H1 (cell line): ENCODE measurements at regions not wholly inside any gene's neighbourhood (a gene's known extent, or its start where the extent isn't known, plus 50 kb on each side); places are given as distances from the start of the nearest gene placed in this dataset.

ENCODE experiments used
- CTCF ChIA-PET: fragments of 300-600 bp; sonication (Branson Sonifier 250); formaldehyde crosslinking; loops from one replicate; lab custom pipeline; 2021; ENCODE audit not compliant: partially characterized antibody; lab: Charles Lee
- POLR2A ChIA-PET: fragments of 300-600 bp; sonication (Branson Sonifier 250); formaldehyde crosslinking; loops from one replicate; lab custom pipeline; 2021; ENCODE audit warnings: inconsistent platforms; ENCODE audit not compliant: partially characterized antibody; lab: Charles Lee
- DNase-seq, 2 experiments: peaks; one replicate each; pipeline versions ENCODE4 v3.0.0 to v3.0.0-alpha.2; 2010 to 2022; ENCODE audit warnings: low spot score in 2 of 2, low read depth in 1 of 2, mixed read lengths in 1 of 2
- FAIRE-seq: peaks from 2 replicates; lab custom pipeline; 2011; peaks lifted over from hg19 to GRCh38; lab: Jason Lieb, UNC
- H2AFZ ChIP-seq: 2 replicates; pipeline ENCODE4 v1.8.1; 2012; ENCODE audit warnings: low read length, inconsistent platforms
- H2AK5ac ChIP-seq: 2 replicates; pipeline ENCODE4 v1.6.1; 2013; ENCODE audit warnings: low read depth, low read length
- H2BK120ac ChIP-seq: replicated peaks from 2 replicates; pipeline ENCODE3; 2013; ENCODE audit warnings: low read depth, low read length, inconsistent platforms
- H2BK12ac ChIP-seq: 2 replicates; pipeline ENCODE4 v1.6.1; 2013; ENCODE audit warnings: low read depth, low read length
- H2BK15ac ChIP-seq: 2 replicates; pipeline ENCODE4 v1.6.1; 2013; ENCODE audit warnings: low read length
- H2BK20ac ChIP-seq: 2 replicates; pipeline ENCODE4 v1.6.1; 2013; ENCODE audit warnings: low read length
- H2BK5ac ChIP-seq: 2 replicates; pipeline ENCODE4 v1.6.1; 2013; ENCODE audit warnings: low read depth, low read length
- H3K14ac ChIP-seq: 2 replicates; pipeline ENCODE4 v1.6.1; 2013; ENCODE audit warnings: inconsistent platforms; ENCODE audit not compliant: insufficient read length
- H3K18ac ChIP-seq: 2 replicates; pipeline ENCODE4 v1.6.1; 2013; ENCODE audit warnings: low read length; ENCODE audit errors: extremely low read depth
- H3K23ac ChIP-seq: 2 replicates; pipeline ENCODE4 v1.6.1; 2013; ENCODE audit warnings: inconsistent platforms; ENCODE audit not compliant: insufficient read length
- H3K23me2 ChIP-seq: 2 replicates; pipeline ENCODE4 v1.6.1; 2013; ENCODE audit warnings: low read depth, low read length
- H3K27ac ChIP-seq: 2 replicates; pipeline ENCODE4 v1.6.1; 2011; ENCODE audit warnings: low read depth, low read length, inconsistent platforms
- H3K27me3 ChIP-seq, 4 experiments: replicated peaks in 1 of 4; 1 replicate in 1 of 4; 2 replicates in 3 of 4; pipeline versions ENCODE4 v1.6.1 to v1.8.1; 2011 to 2013; ENCODE audit warnings: low read length in 3 of 4, mild to moderate bottlenecking in 3 of 4, inconsistent platforms in 2 of 4, mixed read lengths in 2 of 4, moderate library complexity in 1 of 4; ENCODE audit not compliant: control insufficient read depth in 3 of 4, insufficient read depth in 3 of 4; ENCODE audit errors: extremely low read depth in 1 of 4
- H3K36me3 ChIP-seq, 4 experiments: 2 replicates each; pipeline versions ENCODE4 v1.6.1 to v1.8.1; 2011 to 2013; ENCODE audit warnings: mild to moderate bottlenecking in 4 of 4, low read length in 3 of 4, moderate library complexity in 2 of 4, control low read depth in 1 of 4, inconsistent platforms in 1 of 4; ENCODE audit not compliant: insufficient read depth in 4 of 4, control insufficient read depth in 2 of 4
- H3K4ac ChIP-seq: replicated peaks from 2 replicates; pipeline ENCODE3; 2013; ENCODE audit warnings: low read length, low read depth, mixed read lengths, inconsistent platforms; ENCODE audit not compliant: insufficient read length
- H3K4me1 ChIP-seq, 4 experiments: replicated peaks in 1 of 4; 1 replicate in 1 of 4; 2 replicates in 3 of 4; pipeline versions ENCODE4 v1.6.1 to v1.8.1; 2011 to 2013; ENCODE audit warnings: low read length in 3 of 4, inconsistent platforms in 2 of 4, mixed read lengths in 1 of 4; ENCODE audit not compliant: insufficient read depth in 4 of 4, control insufficient read depth in 3 of 4
- H3K4me2 ChIP-seq, 2 experiments: 2 replicates each; pipeline versions ENCODE4 v1.6.1 to v1.8.1; 2011 to 2013; ENCODE audit warnings: low read depth in 2 of 2, low read length in 2 of 2, control low read depth in 1 of 2, inconsistent platforms in 1 of 2, mild to moderate bottlenecking in 1 of 2; ENCODE audit not compliant: insufficient read depth in 1 of 2
- H3K4me3 ChIP-seq, 4 experiments: fragments of 200-600, 300-600 bp in 1 of 4; sonication (generic), shearing (Covaris generic), sonication (Bioruptor Twin) in 1 of 4; 2 replicates each; pipeline versions ENCODE4 v1.5.1 to v1.8.1; 2011 to 2016; ENCODE audit warnings: low read length in 4 of 4, low read depth in 3 of 4, control low read depth in 2 of 4, inconsistent platforms in 2 of 4, mild to moderate bottlenecking in 2 of 4, mixed read lengths in 1 of 4, moderate library complexity in 1 of 4; ENCODE audit not compliant: insufficient read depth in 2 of 4; ENCODE audit errors: extremely low read depth in 1 of 4
- H3K56ac ChIP-seq: replicated peaks from 2 replicates; pipeline ENCODE3; 2013; ENCODE audit warnings: low read depth, mild to moderate bottlenecking, mixed read lengths, low read length, inconsistent platforms; ENCODE audit not compliant: insufficient read length
- H3K79me1 ChIP-seq: 2 replicates; pipeline ENCODE4 v1.6.1; 2013; ENCODE audit warnings: low read depth, low read length, control low read depth
- H3K79me2 ChIP-seq, 2 experiments: 2 replicates each; pipeline versions ENCODE4 v1.6.1 to v1.8.1; 2012 to 2013; ENCODE audit warnings: low read length in 2 of 2, mild to moderate bottlenecking in 2 of 2, inconsistent platforms in 1 of 2; ENCODE audit not compliant: insufficient read depth in 2 of 2, control insufficient read depth in 1 of 2
- H3K9ac ChIP-seq, 4 experiments: replicated peaks in 1 of 4; 1 replicate in 1 of 4; 2 replicates in 3 of 4; pipeline versions ENCODE4 v1.6.1 to v1.8.1; 2011 to 2013; ENCODE audit warnings: low read depth in 3 of 4, low read length in 3 of 4, control low read depth in 2 of 4, mild to moderate bottlenecking in 2 of 4, moderate library complexity in 2 of 4, inconsistent platforms in 1 of 4; ENCODE audit errors: extremely low read depth in 1 of 4
- H3K9me3 ChIP-seq, 2 experiments: 2 replicates each; pipeline versions ENCODE4 v1.6.1 to v1.8.1; 2012 to 2013; ENCODE audit warnings: mild to moderate bottlenecking in 2 of 2, moderate library complexity in 2 of 2, control low read depth in 1 of 2, inconsistent platforms in 1 of 2, low read depth in 1 of 2, low read length in 1 of 2, mixed read lengths in 1 of 2; ENCODE audit not compliant: insufficient read depth in 2 of 2
- H4K20me1 ChIP-seq, 2 experiments: replicated peaks in 1 of 2; 2 replicates each; pipeline versions ENCODE3 to v1.8.1; 2011 to 2013; ENCODE audit warnings: inconsistent platforms in 2 of 2, low read length in 2 of 2, mild to moderate bottlenecking in 1 of 2; ENCODE audit not compliant: insufficient read depth in 2 of 2, control insufficient read depth in 1 of 2
- H4K5ac ChIP-seq: 2 replicates; pipeline ENCODE4 v1.6.1; 2013; ENCODE audit warnings: low read length, low read depth, mixed read lengths, inconsistent platforms; ENCODE audit not compliant: insufficient read length
- H4K8ac ChIP-seq: 2 replicates; pipeline ENCODE4 v1.8.0; 2013; ENCODE audit warnings: mild to moderate bottlenecking, moderate library complexity, low read length, inconsistent platforms; ENCODE audit not compliant: insufficient read depth; ENCODE audit errors: extremely low read depth
- H4K91ac ChIP-seq: replicated peaks from 2 replicates; pipeline ENCODE3; 2013; ENCODE audit warnings: low read length, mixed read lengths, inconsistent platforms; ENCODE audit not compliant: insufficient read length
- BRCA1 ChIP-seq: IDR thresholded peaks from 2 replicates; pipeline ENCODE4 v1.6.1; 2012; ENCODE audit warnings: low read depth, low read length, improper control_type of control experiment
- CEBPB ChIP-seq: IDR thresholded peaks from 2 replicates; pipeline ENCODE4 v1.6.1; 2012; ENCODE audit warnings: low read depth, low read length
- CHD1 ChIP-seq: IDR thresholded peaks from 2 replicates; pipeline ENCODE4 v1.6.1; 2012; ENCODE audit warnings: low read depth, low read length, improper control_type of control experiment
- CHD2 ChIP-seq: IDR thresholded peaks from 2 replicates; pipeline ENCODE4 v1.6.1; 2012; ENCODE audit warnings: low read length, improper control_type of control experiment
- EGR1 ChIP-seq: IDR thresholded peaks from 2 replicates; pipeline ENCODE4 v1.6.1; 2011; ENCODE audit warnings: low read depth, low read length, borderline replicate concordance
- FOSL1 ChIP-seq: IDR thresholded peaks from 2 replicates; pipeline ENCODE4 v1.6.1; 2011; ENCODE audit warnings: mild to moderate bottlenecking, low read depth, low read length, moderate library complexity; ENCODE audit not compliant: insufficient read depth
- JUN ChIP-seq: IDR thresholded peaks from 2 replicates; pipeline ENCODE4 v1.6.1; 2011; ENCODE audit warnings: low read depth, mild to moderate bottlenecking, improper control_type of control experiment, low read length
- KDM4A ChIP-seq: IDR thresholded peaks from one replicate; pipeline ENCODE4 v1.7.1; 2012; ENCODE audit warnings: low read depth, mild to moderate bottlenecking, moderate library complexity, low read length, inconsistent platforms; ENCODE audit not compliant: severe bottlenecking
- RAD21 ChIP-seq, 2 experiments: IDR thresholded peaks in 1 of 2; conservative IDR thresholded peaks in 1 of 2; 2 replicates each; pipeline ENCODE4 v1.6.1; 2011; ENCODE audit warnings: low read depth in 2 of 2, low read length in 2 of 2, improper control_type of control experiment in 1 of 2, inconsistent platforms in 1 of 2, mild to moderate bottlenecking in 1 of 2, moderate library complexity in 1 of 2
- RBBP5 ChIP-seq: IDR thresholded peaks from 2 replicates; pipeline ENCODE4 v1.7.1; 2012; ENCODE audit warnings: low read depth, mild to moderate bottlenecking, inconsistent platforms, low read length, moderate library complexity, borderline replicate concordance
- SIN3A ChIP-seq, 2 experiments: IDR thresholded peaks in 1 of 2; conservative IDR thresholded peaks in 1 of 2; 2 replicates each; pipeline ENCODE4 v1.6.1; 2011 to 2012; ENCODE audit warnings: low read length in 2 of 2, improper control_type of control experiment in 1 of 2, low read depth in 1 of 2, mild to moderate bottlenecking in 1 of 2
- SP1 ChIP-seq: IDR thresholded peaks from 2 replicates; pipeline ENCODE4 v1.6.1; 2011; ENCODE audit warnings: low read depth, low read length
- SP4 ChIP-seq: IDR thresholded peaks from 2 replicates; pipeline ENCODE4 v1.6.1; 2012; ENCODE audit warnings: low read length, inconsistent platforms
- TAF7 ChIP-seq: optimal IDR thresholded peaks from 2 replicates; pipeline ENCODE3; 2011; ENCODE audit warnings: low read depth, mild to moderate bottlenecking, inconsistent platforms, low read length, moderate library complexity, borderline replicate concordance
- WGBS, 2 experiments: shearing (Covaris generic) in 1 of 2; methylation state at CpG; one replicate each; pipeline versions ENCODE4 v1.1.6 to v1.1.7; 2013 to 2015; ENCODE audit warnings: low lambda C conversion rate in 2 of 2, mixed read lengths in 2 of 2, inconsistent platforms in 1 of 2, low coverage in 1 of 2, missing lambda C conversion rate in 1 of 2; ENCODE audit not compliant: insufficient replicate concordance in 2 of 2, insufficient coverage in 1 of 2, insufficient read length in 1 of 2; ENCODE audit errors: extremely low coverage in 1 of 2, missing lambda C conversion rate in 1 of 2; 5-methylcytosine and 5-hydroxymethylcytosine counted together
- TF ChIP-seq, protein P1 (sequence below): IDR thresholded peaks from 2 replicates; pipeline ENCODE4 v1.6.1; 2011; ENCODE audit warnings: low read depth, mild to moderate bottlenecking, low read length; ENCODE audit not compliant: insufficient read depth

- H2BK20ac ChIP-seq, result no peak overlapping the region
- no peak overlapping the region for H3K14ac ChIP-seq
- no peak overlapping the region for H3K23ac ChIP-seq
- H3K9me3 ChIP-seq, result 0 out of 4 replicates have a peak, but pooled peaks cover 0 to 6% of the 10 kb centered on the region in 2 experiments
- H2AFZ ChIP-seq, result no peak overlapping the region
- H2BK120ac ChIP-seq, result no peak overlapping the region
- no peak overlapping the region for H3K18ac ChIP-seq
- no peaks in the 10 kb centered on the region for H3K23me2 ChIP-seq
- H3K79me1 ChIP-seq, result no peaks in the 10 kb centered on the region
- no peak overlapping the region for H3K56ac ChIP-seq
- DNase-seq (no peak), FAIRE-seq (no peak)
- H3K27ac ChIP-seq, result no peak overlapping the region
- H4K20me1 ChIP-seq, result no peaks in the 10 kb centered on the region
- H4K5ac ChIP-seq, result no peak overlapping the region
- H2BK5ac ChIP-seq, result no peak overlapping the region
- ChIA-PET CTCF (no interaction called here), POLR2A (no interaction called here)
- H4K91ac ChIP-seq, result no peak overlapping the region
- no peaks in the 10 kb centered on the region for H3K27me3 ChIP-seq
- no peak overlapping the region for H3K4me3 ChIP-seq
- H3K36me3 ChIP-seq, result no peaks in the 10 kb centered on the region
- H2AK5ac ChIP-seq, result no peak overlapping the region
- H3K4me2 ChIP-seq, result no peak overlapping the region
- WGBS, 2 experiments, result 99% methylated on average over 6 of the region's 6 CpGs; no CpG with 5 or more reads in 1 of the 2 experiments
- H2BK15ac ChIP-seq, result no peak overlapping the region
- H4K8ac ChIP-seq, result no peak overlapping the region
- no peak overlapping the region for H2BK12ac ChIP-seq
- no peak overlapping the region for H3K9ac ChIP-seq
- H3K79me2 ChIP-seq, result no peaks in the 10 kb centered on the region
- H3K4me1 ChIP-seq, result peaks cover 0 to 8% (median 2%) of the 10 kb centered on the region in 4 experiments; a peak in 3 of 7 replicates
- H3K4ac ChIP-seq, result no peak overlapping the region
- TF ChIP-seq, protein P1, sequence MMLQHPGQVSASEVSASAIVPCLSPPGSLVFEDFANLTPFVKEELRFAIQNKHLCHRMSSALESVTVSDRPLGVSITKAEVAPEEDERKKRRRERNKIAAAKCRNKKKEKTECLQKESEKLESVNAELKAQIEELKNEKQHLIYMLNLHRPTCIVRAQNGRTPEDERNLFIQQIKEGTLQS, result no peak
- TF ChIP-seq SP4 (no peak), TAF7 (no peak), CHD2 (no peak), RBBP5 (no peak), SIN3A (conservative IDR thresholded peaks at IDR 0.05 in 1 of 2, IDR thresholded peaks at IDR 0.05 in 1 of 2; ENCODE audit: low read depth in 1 of 2, low read length in 2 of 2) (no peak), CHD1 (no peak), BRCA1 (no peak), JUN (no peak), KDM4A (no peak), CEBPB (no peak), FOSL1 (no peak), SP1 (no peak), RAD21 (IDR thresholded peaks at IDR 0.05 in 1 of 2, conservative IDR thresholded peaks at IDR 0.05 in 1 of 2; ENCODE audit: low read depth in 2 of 2, low read length in 2 of 2) (no peak), EGR1 (no peak)
Observed at GRCh38 chr21:35606146-35606545, 454.2 kb downstream of the SETD4 start.
